ENCODE measurements at regions not wholly inside any gene's neighbourhood (a gene's known extent, or its start where the extent isn't known, plus 50 kb on each side); places are given as distances from the start of the nearest gene placed in this dataset.

DNA sequence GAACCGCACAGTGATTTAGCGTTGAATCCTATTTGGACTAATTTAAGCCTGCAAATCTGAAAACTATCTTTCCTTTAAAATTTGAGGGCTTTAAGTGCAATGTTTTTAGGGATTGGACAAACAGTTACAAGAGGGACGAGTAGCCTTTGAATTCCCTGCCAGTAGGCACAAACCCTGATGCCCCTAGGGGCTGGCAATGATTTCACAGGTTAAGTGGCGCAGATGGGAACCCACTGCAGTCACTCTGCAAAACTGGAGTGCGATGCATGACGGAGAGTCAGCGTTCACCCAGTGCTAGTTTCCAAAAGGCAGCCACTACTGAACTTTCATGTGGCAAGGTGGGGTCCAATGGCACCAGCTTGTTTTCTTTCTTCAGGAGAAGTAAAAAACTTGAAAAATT, 99.4 kb upstream of the FRMD6 start:
- DNase-seq (ENCODE audit: low spot score), result no peak
- H3K4me3 ChIP-seq (ENCODE audit: low read depth, low read length, poor library complexity, severe bottlenecking), result no peak overlapping the region
- CTCF ChIA-PET, result no interaction called here
- POLR2A ChIA-PET (ENCODE audit: low non-redundant PET), result no interaction called here
- no peaks in the 10 kb centered on the region for H3K4me1 ChIP-seq (ENCODE audit: insufficient read depth, low read length, poor library complexity, severe bottlenecking)
- BruUV-seq (replicated peaks), result no TSS peak
- no peak overlapping the region for H3K27ac ChIP-seq (ENCODE audit: low read depth, low read length, poor library complexity, severe bottlenecking)
- no peak for TF ChIP-seq EZH2 (IDR thresholded peaks at IDR 0.05; ENCODE audit: borderline replicate concordance, low read depth, low read length, poor library complexity, severe bottlenecking)
- TF ChIP-seq, protein P1, sequence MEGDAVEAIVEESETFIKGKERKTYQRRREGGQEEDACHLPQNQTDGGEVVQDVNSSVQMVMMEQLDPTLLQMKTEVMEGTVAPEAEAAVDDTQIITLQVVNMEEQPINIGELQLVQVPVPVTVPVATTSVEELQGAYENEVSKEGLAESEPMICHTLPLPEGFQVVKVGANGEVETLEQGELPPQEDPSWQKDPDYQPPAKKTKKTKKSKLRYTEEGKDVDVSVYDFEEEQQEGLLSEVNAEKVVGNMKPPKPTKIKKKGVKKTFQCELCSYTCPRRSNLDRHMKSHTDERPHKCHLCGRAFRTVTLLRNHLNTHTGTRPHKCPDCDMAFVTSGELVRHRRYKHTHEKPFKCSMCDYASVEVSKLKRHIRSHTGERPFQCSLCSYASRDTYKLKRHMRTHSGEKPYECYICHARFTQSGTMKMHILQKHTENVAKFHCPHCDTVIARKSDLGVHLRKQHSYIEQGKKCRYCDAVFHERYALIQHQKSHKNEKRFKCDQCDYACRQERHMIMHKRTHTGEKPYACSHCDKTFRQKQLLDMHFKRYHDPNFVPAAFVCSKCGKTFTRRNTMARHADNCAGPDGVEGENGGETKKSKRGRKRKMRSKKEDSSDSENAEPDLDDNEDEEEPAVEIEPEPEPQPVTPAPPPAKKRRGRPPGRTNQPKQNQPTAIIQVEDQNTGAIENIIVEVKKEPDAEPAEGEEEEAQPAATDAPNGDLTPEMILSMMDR (conservative IDR thresholded peaks at IDR 0.05; ENCODE audit: low read depth, low read length), result peak; percentile 31; the same call in 1 of the 2 replicates
- H3K9me3 ChIP-seq (ENCODE audit: low read depth, low read length, poor library complexity, severe bottlenecking), result no peaks in the 10 kb centered on the region
- no peaks in the 10 kb centered on the region for H3K36me3 ChIP-seq (ENCODE audit: insufficient read depth, low read length, poor library complexity, severe bottlenecking)
- intact Hi-C loops (cut with micrococcal nuclease; ENCODE audit: unreplicated experiment), result no loop called here
- H3K27me3 ChIP-seq (replicated peaks; ENCODE audit: insufficient read depth, low read depth, low read length, poor library complexity), result no peaks in the 10 kb centered on the region

DNA sequence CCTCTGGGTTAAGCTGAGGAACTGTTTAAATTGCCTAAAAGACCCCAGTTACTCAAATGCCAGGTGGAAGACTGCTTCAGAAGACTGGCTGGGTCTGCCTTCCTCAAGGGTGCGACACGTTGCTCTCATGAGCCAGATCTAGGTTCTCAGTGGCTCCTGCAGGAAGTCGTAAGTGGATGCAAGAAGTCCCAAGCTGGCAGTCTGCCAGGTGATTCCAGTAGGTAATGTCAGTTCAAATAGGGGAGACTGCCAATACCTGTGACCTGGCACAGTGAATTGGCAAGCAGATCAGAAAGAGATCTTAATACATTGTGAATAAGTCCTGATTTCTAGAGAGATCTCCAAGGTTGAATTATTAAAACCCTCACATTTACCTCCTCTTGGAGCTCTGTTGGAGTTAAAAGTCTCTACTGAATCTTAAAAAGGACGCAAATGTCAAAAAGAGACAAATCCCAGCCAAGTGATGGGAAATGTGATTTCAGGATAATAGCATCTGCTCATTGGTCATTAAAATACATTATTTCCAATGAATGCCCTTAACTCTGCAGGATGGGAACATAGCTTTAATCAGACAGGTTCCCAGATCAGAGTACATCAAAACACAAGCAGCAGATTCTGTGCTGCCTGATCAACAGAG, 98.8 kb upstream of the FRMD6 start:
- Histone ChIP-seq H3K4me1 (ENCODE audit: insufficient read depth, low read length, poor library complexity, severe bottlenecking) (no peaks in the 10 kb centered on the region), H3K9me3 (ENCODE audit: low read depth, low read length, poor library complexity, severe bottlenecking) (no peaks in the 10 kb centered on the region), H3K36me3 (ENCODE audit: insufficient read depth, low read length, poor library complexity, severe bottlenecking) (no peaks in the 10 kb centered on the region), H3K27me3 (replicated peaks; ENCODE audit: insufficient read depth, low read depth, low read length, poor library complexity) (no peaks in the 10 kb centered on the region), H3K4me3 (ENCODE audit: low read depth, low read length, poor library complexity, severe bottlenecking) (no peak overlapping the region), H3K27ac (ENCODE audit: low read depth, low read length, poor library complexity, severe bottlenecking) (no peak overlapping the region)
- no peak for TF ChIP-seq EZH2 (IDR thresholded peaks at IDR 0.05; ENCODE audit: borderline replicate concordance, low read depth, low read length, poor library complexity, severe bottlenecking)
- TF ChIP-seq, protein P1 (conservative IDR thresholded peaks at IDR 0.05; ENCODE audit: low read depth, low read length), result no peak
- BruUV-seq (replicated peaks), result no TSS peak
- POLR2A ChIA-PET (ENCODE audit: low non-redundant PET), result no interaction called here
- CTCF ChIA-PET, result interaction anchor here (0.6 kb wide), 1 partner anchor 99 kb away, joined by 3 read pairs; the partner anchor contains the start of gene FRMD6
- intact Hi-C loops (cut with micrococcal nuclease; ENCODE audit: unreplicated experiment), result no loop called here
- DNase-seq (ENCODE audit: low spot score), result no peak

GRCh38 chr14:51554339-51554920, 97.3 kb upstream of the FRMD6 start:
- no peak for DNase-seq (ENCODE audit: low spot score)
- no peak overlapping the region for H3K4me3 ChIP-seq (ENCODE audit: low read depth, low read length, poor library complexity, severe bottlenecking)
- intact Hi-C loops (cut with micrococcal nuclease; ENCODE audit: unreplicated experiment), result no loop called here
- no TSS peak for BruUV-seq (replicated peaks)
- ChIA-PET POLR2A (ENCODE audit: low non-redundant PET) (no interaction called here), CTCF (no interaction called here)
- no peaks in the 10 kb centered on the region for H3K27me3 ChIP-seq (replicated peaks; ENCODE audit: insufficient read depth, low read depth, low read length, poor library complexity)
- no peaks in the 10 kb centered on the region for H3K36me3 ChIP-seq (ENCODE audit: insufficient read depth, low read length, poor library complexity, severe bottlenecking)
- no peaks in the 10 kb centered on the region for H3K4me1 ChIP-seq (ENCODE audit: insufficient read depth, low read length, poor library complexity, severe bottlenecking)
- TF ChIP-seq, protein P1 (conservative IDR thresholded peaks at IDR 0.05; ENCODE audit: low read depth, low read length), result no peak
- TF ChIP-seq EZH2 (IDR thresholded peaks at IDR 0.05; ENCODE audit: borderline replicate concordance, low read depth, low read length, poor library complexity, severe bottlenecking), result no peak
- H3K27ac ChIP-seq (ENCODE audit: low read depth, low read length, poor library complexity, severe bottlenecking), result no peak overlapping the region
- no peaks in the 10 kb centered on the region for H3K9me3 ChIP-seq (ENCODE audit: low read depth, low read length, poor library complexity, severe bottlenecking)

Measured in A673 (cell line).